Neural progenitor cell (in vitro differentiated cells): ENCODE measurements at regions not wholly inside any gene's neighbourhood (a gene's known extent, or its start where the extent isn't known, plus 50 kb on each side); places are given as distances from the start of the nearest gene placed in this dataset.

Experiments
- DNase-seq: peaks from one replicate; pipeline ENCODE4 v3.0.0-alpha.2; 2016; ENCODE audit warnings: low spot score
- H2AFZ ChIP-seq: fragments of 200-600 bp; sonication (generic); replicated peaks from 2 replicates; pipeline ENCODE4 v1.6.1; 2016; ENCODE audit warnings: antibody characterized with exemption
- H3F3A ChIP-seq: fragments of 200-600 bp; sonication (generic); 2 replicates; pipeline ENCODE4 v1.6.1; 2016; ENCODE audit warnings: antibody characterized with exemption, low read depth
- H3K27ac ChIP-seq: fragments of 200-600 bp; sonication (generic); 2 replicates; pipeline ENCODE4 v1.5.1; 2016; ENCODE audit warnings: mild to moderate bottlenecking
- H3K27me3 ChIP-seq: fragments of 200-600 bp; sonication (generic); 2 replicates; pipeline ENCODE4 v1.6.1; 2016; ENCODE audit warnings: mild to moderate bottlenecking, moderate library complexity
- H3K36me3 ChIP-seq: fragments of 200-600 bp; sonication (generic); 2 replicates; pipeline ENCODE4 v1.5.1; 2016
- H3K4me1 ChIP-seq: fragments of 200-600 bp; sonication (generic); 2 replicates; pipeline ENCODE4 v1.6.1; 2016; ENCODE audit warnings: mixed run types
- H3K4me2 ChIP-seq: fragments of 200-600 bp; sonication (generic); 2 replicates; pipeline ENCODE4 v1.6.1; 2016
- H3K4me3 ChIP-seq: fragments of 200-600 bp; sonication (generic); 2 replicates; pipeline ENCODE4 v1.5.1; 2016
- H3K79me2 ChIP-seq: fragments of 200-600 bp; sonication (generic); 2 replicates; pipeline ENCODE4 v1.6.1; 2016; ENCODE audit warnings: low read depth
- H3K9ac ChIP-seq: fragments of 200-600 bp; sonication (generic); 2 replicates; pipeline ENCODE4 v1.6.1; 2016
- H3K9me3 ChIP-seq: fragments of 200-600 bp; sonication (generic); 2 replicates; pipeline ENCODE4 v1.5.1; 2016; ENCODE audit warnings: low read depth
- H4K20me1 ChIP-seq: fragments of 200-600 bp; sonication (generic); 2 replicates; pipeline ENCODE4 v1.6.1; 2016; ENCODE audit warnings: low read depth
- H3K27ac Mint-ChIP-seq: 3 replicates; pipeline ENCODE4 v1.8.0; 2021; ENCODE audit warnings: mixed read lengths
- H3K27me3 Mint-ChIP-seq: 2 replicates; pipeline ENCODE4 v1.8.0; 2022; ENCODE audit warnings: low read depth, mild to moderate bottlenecking, inconsistent platforms, moderate library complexity, mixed read lengths; ENCODE audit not compliant: insufficient read depth
- H3K36me3 Mint-ChIP-seq: 3 replicates; pipeline ENCODE4 v1.8.0; 2021; ENCODE audit warnings: mixed read lengths
- H3K4me1 Mint-ChIP-seq: 3 replicates; pipeline ENCODE4 v1.8.0; 2021; ENCODE audit warnings: mixed read lengths
- H3K4me3 Mint-ChIP-seq: 3 replicates; pipeline ENCODE4 v1.8.0; 2021; ENCODE audit warnings: mild to moderate bottlenecking, moderate library complexity, mixed read lengths
- H3K9me3 Mint-ChIP-seq: 3 replicates; pipeline ENCODE4 v1.8.0; 2020; ENCODE audit warnings: mixed read lengths
- EZH2 ChIP-seq: fragments of 200-600 bp; sonication (generic); IDR thresholded peaks from 2 replicates; pipeline ENCODE4 v1.6.1; 2017; ENCODE audit warnings: antibody characterized with exemption, mild to moderate bottlenecking, moderate library complexity
- EZH2phosphoT487 ChIP-seq: fragments of 200-600 bp; sonication (generic); IDR thresholded peaks from 2 replicates; pipeline ENCODE4 v1.6.1; 2017; ENCODE audit warnings: antibody characterized with exemption
- TF ChIP-seq, protein P1 (sequence below): fragments of 200-600 bp; sonication (generic); IDR thresholded peaks from 2 replicates; pipeline ENCODE4 v1.5.1; 2017; ENCODE audit warnings: antibody characterized with exemption, mild to moderate bottlenecking

DNA sequence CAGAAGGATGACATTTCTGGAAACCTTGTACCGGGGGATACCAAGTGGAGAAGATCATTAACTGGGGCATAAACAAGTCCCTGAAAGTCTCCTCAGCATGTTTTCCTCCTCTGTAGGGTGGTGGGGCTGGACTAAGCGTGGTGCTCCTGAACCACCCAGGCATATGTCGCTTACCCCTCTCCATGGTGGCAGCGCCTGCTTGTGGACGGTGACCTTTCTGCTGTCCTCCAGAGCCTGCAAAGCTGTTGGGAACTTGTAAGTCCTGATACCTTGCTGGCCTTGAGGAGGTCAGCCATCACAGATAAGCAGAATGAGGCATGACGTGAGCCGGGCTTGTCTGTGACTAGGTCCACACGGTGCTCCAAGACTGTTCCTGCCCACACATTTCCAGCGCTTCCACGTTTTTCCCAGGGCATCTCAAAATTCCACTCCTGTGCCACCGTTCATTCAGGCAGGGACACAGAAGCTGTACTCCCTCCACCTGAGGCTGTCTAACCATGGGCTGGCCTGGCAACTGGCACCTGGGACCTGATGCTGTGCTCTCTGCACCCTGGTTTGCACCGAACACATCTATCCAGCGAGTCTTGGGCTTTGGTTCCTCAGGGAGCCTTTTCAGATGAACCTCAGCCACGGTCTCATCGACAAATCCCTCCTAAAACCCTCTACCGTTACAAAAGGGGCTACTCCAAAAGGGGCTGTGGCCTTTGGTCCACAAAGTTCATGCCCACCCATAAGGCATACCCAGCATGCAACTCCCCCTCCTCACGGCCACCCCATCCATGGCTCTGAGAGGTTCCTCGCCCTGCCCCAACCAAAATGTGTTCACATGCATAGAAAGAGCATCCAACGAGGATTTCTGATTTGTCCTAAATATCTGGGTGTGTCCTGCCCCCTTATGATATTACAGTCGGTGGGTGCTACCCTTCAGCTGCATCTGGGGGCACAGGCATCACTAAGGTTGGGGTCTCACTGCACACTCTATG lies 199.6 kb upstream of the DIO3 start:
- no peaks in the 10 kb centered on the region for H3K36me3 ChIP-seq
- Mint-ChIP-seq H3K27ac (no peak overlapping the region), H3K9me3 (peaks cover 22% of the 10 kb centered on the region), H3K27me3 (peaks cover 16% of the 10 kb centered on the region), H3K36me3 (peaks cover 2% of the 10 kb centered on the region), H3K4me3 (no peak overlapping the region), H3K4me1 (peaks cover 57% of the 10 kb centered on the region)
- H3K27me3 ChIP-seq, result peaks cover 3% of the 10 kb centered on the region
- no peak overlapping the region for H3K4me2 ChIP-seq
- TF ChIP-seq, protein P1, sequence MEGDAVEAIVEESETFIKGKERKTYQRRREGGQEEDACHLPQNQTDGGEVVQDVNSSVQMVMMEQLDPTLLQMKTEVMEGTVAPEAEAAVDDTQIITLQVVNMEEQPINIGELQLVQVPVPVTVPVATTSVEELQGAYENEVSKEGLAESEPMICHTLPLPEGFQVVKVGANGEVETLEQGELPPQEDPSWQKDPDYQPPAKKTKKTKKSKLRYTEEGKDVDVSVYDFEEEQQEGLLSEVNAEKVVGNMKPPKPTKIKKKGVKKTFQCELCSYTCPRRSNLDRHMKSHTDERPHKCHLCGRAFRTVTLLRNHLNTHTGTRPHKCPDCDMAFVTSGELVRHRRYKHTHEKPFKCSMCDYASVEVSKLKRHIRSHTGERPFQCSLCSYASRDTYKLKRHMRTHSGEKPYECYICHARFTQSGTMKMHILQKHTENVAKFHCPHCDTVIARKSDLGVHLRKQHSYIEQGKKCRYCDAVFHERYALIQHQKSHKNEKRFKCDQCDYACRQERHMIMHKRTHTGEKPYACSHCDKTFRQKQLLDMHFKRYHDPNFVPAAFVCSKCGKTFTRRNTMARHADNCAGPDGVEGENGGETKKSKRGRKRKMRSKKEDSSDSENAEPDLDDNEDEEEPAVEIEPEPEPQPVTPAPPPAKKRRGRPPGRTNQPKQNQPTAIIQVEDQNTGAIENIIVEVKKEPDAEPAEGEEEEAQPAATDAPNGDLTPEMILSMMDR, result no peak
- TF ChIP-seq EZH2phosphoT487 (no peak), EZH2 (no peak)
- peaks cover 19% of the 10 kb centered on the region for H3F3A ChIP-seq
- no peak for DNase-seq
- H3K4me3 ChIP-seq, result no peak overlapping the region
- H3K9ac ChIP-seq, result no peak overlapping the region
- peaks cover 12% of the 10 kb centered on the region for H4K20me1 ChIP-seq
- H2AFZ ChIP-seq, result no peak overlapping the region
- no peaks in the 10 kb centered on the region for H3K9me3 ChIP-seq
- peaks cover 42% of the 10 kb centered on the region for H3K4me1 ChIP-seq
- no peak overlapping the region for H3K27ac ChIP-seq
- no peaks in the 10 kb centered on the region for H3K79me2 ChIP-seq

DNA sequence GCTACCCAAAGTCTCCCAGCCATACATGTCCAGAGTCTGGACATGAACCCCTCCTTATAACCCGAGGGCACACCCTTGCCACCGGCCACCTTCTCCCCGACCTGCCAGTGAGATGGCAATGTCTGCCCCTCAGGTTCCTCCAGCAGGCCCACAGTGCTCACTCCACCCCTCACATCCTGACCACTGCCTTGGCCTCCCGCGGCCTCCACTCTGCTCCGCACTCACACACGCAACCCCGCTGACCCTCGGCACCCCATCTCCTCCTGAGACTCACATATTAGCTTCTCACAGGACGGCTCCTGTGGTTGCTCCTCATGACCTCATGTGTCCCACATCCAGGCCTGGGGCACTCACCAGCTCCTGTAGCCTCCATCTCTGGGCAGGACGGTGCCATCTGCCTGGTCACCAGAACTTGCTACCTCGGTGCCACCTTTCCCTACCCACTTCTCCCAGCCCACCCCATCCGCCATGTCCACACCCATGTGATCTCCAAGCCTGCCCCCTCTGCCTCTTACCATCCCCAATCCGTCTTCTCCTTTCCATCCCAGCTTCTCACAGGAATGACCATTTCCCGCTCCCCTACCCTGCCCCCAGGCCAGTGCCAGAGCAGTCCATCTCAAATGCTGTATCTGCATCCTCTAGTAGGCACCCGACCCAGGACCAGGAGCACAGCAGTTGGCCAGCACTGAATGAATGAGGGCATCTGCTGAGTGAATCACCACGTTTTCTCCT lies 198.6 kb upstream of the DIO3 start:
- Histone ChIP-seq H3K27ac (no peak overlapping the region), H3K36me3 (no peaks in the 10 kb centered on the region), H3K79me2 (no peaks in the 10 kb centered on the region), H3K9me3 (no peaks in the 10 kb centered on the region), H3K27me3 (peaks cover 4% of the 10 kb centered on the region), H3K4me2 (no peak overlapping the region), H2AFZ (no peak overlapping the region), H3F3A (peaks cover 19% of the 10 kb centered on the region), H3K9ac (no peak overlapping the region), H3K4me1 (peaks cover 51% of the 10 kb centered on the region), H4K20me1 (peaks cover 12% of the 10 kb centered on the region), H3K4me3 (no peak overlapping the region)
- DNase-seq, result no peak
- peaks cover 19% of the 10 kb centered on the region for H3K9me3 Mint-ChIP-seq
- H3K27ac Mint-ChIP-seq, result no peak overlapping the region
- TF ChIP-seq EZH2 (no peak), EZH2phosphoT487 (no peak)
- TF ChIP-seq, protein P1, result no peak
- H3K36me3 Mint-ChIP-seq, result peaks cover 2% of the 10 kb centered on the region
- H3K4me1 Mint-ChIP-seq, result peaks cover 65% of the 10 kb centered on the region
- H3K4me3 Mint-ChIP-seq, result peak overlapping the region; percentile 26
- H3K27me3 Mint-ChIP-seq, result peaks cover 20% of the 10 kb centered on the region

DNA sequence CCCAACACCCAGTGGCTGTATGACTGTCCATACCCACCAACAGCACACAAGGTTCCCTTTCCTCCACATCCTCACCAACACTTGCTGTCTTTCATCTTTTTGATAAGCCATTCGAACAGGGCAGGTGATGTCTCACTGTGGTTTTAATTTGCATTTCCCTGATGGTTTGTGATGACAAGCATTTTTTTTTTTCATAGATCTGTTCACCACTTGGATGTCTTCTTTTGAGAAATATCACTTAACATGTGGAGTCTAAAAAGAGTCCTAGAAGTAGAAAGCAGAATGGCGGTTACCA lies 198.1 kb upstream of the DIO3 start:
- no peak overlapping the region for H3K4me3 ChIP-seq
- H3K27me3 ChIP-seq, result peaks cover 4% of the 10 kb centered on the region
- H3K27ac ChIP-seq, result no peak overlapping the region

More for the DNA sequence above, 198.1 kb upstream of the DIO3 start:
- no peak overlapping the region for H2AFZ ChIP-seq
- Mint-ChIP-seq H3K4me3 (no peak overlapping the region), H3K27ac (peak overlapping the region; percentile 38), H3K36me3 (peaks cover 2% of the 10 kb centered on the region), H3K9me3 (peaks cover 19% of the 10 kb centered on the region), H3K27me3 (peaks cover 20% of the 10 kb centered on the region), H3K4me1 (peaks cover 70% of the 10 kb centered on the region)
- no peak for DNase-seq
- no peak overlapping the region for H3K4me2 ChIP-seq
- H3K4me1 ChIP-seq, result peaks cover 55% of the 10 kb centered on the region
- TF ChIP-seq, protein P1, result no peak
- TF ChIP-seq EZH2 (no peak), EZH2phosphoT487 (no peak)
- peaks cover 19% of the 10 kb centered on the region for H3F3A ChIP-seq
- H4K20me1 ChIP-seq, result peaks cover 12% of the 10 kb centered on the region
- H3K79me2 ChIP-seq, result no peaks in the 10 kb centered on the region
- H3K9ac ChIP-seq, result no peak overlapping the region
- no peaks in the 10 kb centered on the region for H3K9me3 ChIP-seq
- no peaks in the 10 kb centered on the region for H3K36me3 ChIP-seq
